ENCODE measurements at regions not wholly inside any gene's neighbourhood (a gene's known extent, or its start where the extent isn't known, plus 50 kb on each side); places are given as distances from the start of the nearest gene placed in this dataset.

GRCh38 chr6:105884011-105884410 is 202.1 kb upstream of the PRDM1 start:
- POLR2A ChIA-PET: no interaction called here
- no peak overlapping the region for H3K27ac ChIP-seq (ENCODE audit: low read length)

GRCh38 chr6:105882828-105883227 is 203.3 kb upstream of the PRDM1 start:
- POLR2A ChIA-PET: interaction anchor here in 1 of 2 donors (0.6 kb wide), 1 partner anchor 111 kb away, joined by 5 read pairs; no protein-coding TSS in a partner anchor
- H3K27me3 Mint-ChIP-seq: peaks cover 15 to 31% of the 10 kb centered on the region in 2 donors
- Histone ChIP-seq H3K9me3 (no peaks in the 10 kb centered on the region), H3K4me3 (ENCODE audit: control insufficient read depth in 1 of 2, extremely low read depth in 1 of 2, low read length in 1 of 2) (no peak overlapping the region), H3K27me3 (replicated peaks in 1 of 2; ENCODE audit: control insufficient read depth in 2 of 2, extremely low read depth in 1 of 2, insufficient read depth in 2 of 2, low read length in 1 of 2) (no peaks in the 10 kb centered on the region), H3K36me3 (ENCODE audit: control insufficient read depth in 2 of 2, extremely low read depth in 1 of 2, insufficient read depth in 1 of 2, low read length in 1 of 2) (no peaks in the 10 kb centered on the region), H3K27ac (ENCODE audit: low read length) (no peak overlapping the region), H3K4me1 (ENCODE audit: control insufficient read depth in 1 of 2, extremely low read depth in 1 of 2, insufficient read depth in 2 of 2, low read length in 2 of 2) (peaks cover 0 to 3% of the 10 kb centered on the region in 2 experiments)
- no peak overlapping the region for H3K27ac Mint-ChIP-seq
- peaks cover 9 to 23% (median 11%) of the 10 kb centered on the region in 3 donors for H3K4me1 Mint-ChIP-seq
- H3K9me3 Mint-ChIP-seq: no peaks in the 10 kb centered on the region
- no peak for ATAC-seq (replicated peaks in 1 of 4)
- no CpG with 5 or more reads among the region's 2 CpGs for WGBS (ENCODE audit: insufficient coverage)
- no peak for DNase-seq
- H3K4me3 Mint-ChIP-seq: no peak overlapping the region
- no peaks in the 10 kb centered on the region for H3K36me3 Mint-ChIP-seq
- CTCF ChIA-PET: interaction anchor here in 1 of 2 donors (0.7 kb wide), 1 partner anchor 392 kb away, joined by 3 read pairs; no protein-coding TSS in a partner anchor

More at GRCh38 chr6:105884011-105884410, 202.1 kb upstream of the PRDM1 start:
- Histone ChIP-seq H3K36me3 (ENCODE audit: control insufficient read depth in 2 of 2, extremely low read depth in 1 of 2, insufficient read depth in 1 of 2, low read length in 1 of 2) (no peaks in the 10 kb centered on the region), H3K4me3 (ENCODE audit: control insufficient read depth in 1 of 2, extremely low read depth in 1 of 2, low read length in 1 of 2) (no peak overlapping the region), H3K27me3 (replicated peaks in 1 of 2; ENCODE audit: control insufficient read depth in 2 of 2, extremely low read depth in 1 of 2, insufficient read depth in 2 of 2, low read length in 1 of 2) (no peaks in the 10 kb centered on the region), H3K4me1 (ENCODE audit: control insufficient read depth in 1 of 2, extremely low read depth in 1 of 2, insufficient read depth in 2 of 2, low read length in 2 of 2) (peaks cover 0 to 3% of the 10 kb centered on the region in 2 experiments), H3K9me3 (no peaks in the 10 kb centered on the region)
- CTCF ChIA-PET: no interaction called here
- Mint-ChIP-seq H3K36me3 (no peaks in the 10 kb centered on the region), H3K27me3 (peaks cover 6 to 21% of the 10 kb centered on the region in 2 donors), H3K9me3 (peaks cover 0 to 2% (median 0%) of the 10 kb centered on the region in 3 donors), H3K4me1 (peaks cover 9 to 23% (median 11%) of the 10 kb centered on the region in 3 donors), H3K4me3 (no peak overlapping the region), H3K27ac (no peak overlapping the region)
- WGBS (ENCODE audit: insufficient coverage): 93% methylated on average over 4 of the region's 4 CpGs
- DNase-seq: no peak
- no peak for ATAC-seq (replicated peaks in 1 of 4)

- ChIA-PET CTCF (no interaction called here), POLR2A (interaction anchor here in 1 of 2 donors (0.6 kb wide), 1 partner anchor 112 kb away, joined by 5 read pairs; no protein-coding TSS in a partner anchor)
- DNase-seq: no peak
- no peaks in the 10 kb centered on the region for H3K27me3 ChIP-seq (replicated peaks in 1 of 2; ENCODE audit: control insufficient read depth in 2 of 2, extremely low read depth in 1 of 2, insufficient read depth in 2 of 2, low read length in 1 of 2)
- WGBS (ENCODE audit: insufficient coverage): 92% methylated on average over 2 of the region's 2 CpGs
- no peaks in the 10 kb centered on the region for H3K36me3 ChIP-seq (ENCODE audit: control insufficient read depth in 2 of 2, extremely low read depth in 1 of 2, insufficient read depth in 1 of 2, low read length in 1 of 2)
- ATAC-seq (replicated peaks in 1 of 4): no peak
- H3K36me3 Mint-ChIP-seq: no peaks in the 10 kb centered on the region
- H3K4me1 Mint-ChIP-seq: peaks cover 9 to 23% (median 11%) of the 10 kb centered on the region in 3 donors
- no peak overlapping the region for H3K27ac ChIP-seq (ENCODE audit: low read length)
- H3K27ac Mint-ChIP-seq: no peak overlapping the region
- no peak overlapping the region for H3K4me3 Mint-ChIP-seq
- no peaks in the 10 kb centered on the region for H3K9me3 Mint-ChIP-seq
- peaks cover 0 to 3% of the 10 kb centered on the region in 2 experiments for H3K4me1 ChIP-seq (ENCODE audit: control insufficient read depth in 1 of 2, extremely low read depth in 1 of 2, insufficient read depth in 2 of 2, low read length in 2 of 2)
- no peaks in the 10 kb centered on the region for H3K9me3 ChIP-seq
- no peak overlapping the region for H3K4me3 ChIP-seq (ENCODE audit: control insufficient read depth in 1 of 2, extremely low read depth in 1 of 2, low read length in 1 of 2)
- peaks cover 17 to 34% of the 10 kb centered on the region in 2 donors for H3K27me3 Mint-ChIP-seq
Measured at GRCh38 chr6:105882121-105882803, 203.9 kb upstream of the PRDM1 start.

DNA sequence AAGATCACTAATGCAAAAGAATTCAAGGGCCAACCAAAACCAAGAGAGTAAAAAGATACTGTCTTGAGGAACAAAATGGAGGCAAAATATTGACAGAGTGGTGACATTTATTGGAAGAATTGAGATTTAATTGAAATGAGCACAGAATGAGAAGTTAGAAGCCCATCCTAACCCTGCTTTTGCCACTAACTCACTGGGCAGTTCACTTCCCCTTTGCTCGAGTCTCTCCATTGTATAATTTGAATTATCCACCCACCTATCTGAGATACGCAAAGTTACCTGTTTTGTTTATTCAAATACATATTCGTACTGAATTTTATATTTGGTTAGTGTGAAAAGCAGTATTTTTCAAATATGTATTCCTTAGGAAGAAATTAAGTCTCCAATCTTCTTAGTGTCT is 204.5 kb upstream of the PRDM1 start:
- no peak overlapping the region for H3K4me3 Mint-ChIP-seq
- Histone ChIP-seq H3K9me3 (no peaks in the 10 kb centered on the region), H3K27ac (ENCODE audit: low read length) (no peak overlapping the region), H3K27me3 (replicated peaks in 1 of 2; ENCODE audit: control insufficient read depth in 2 of 2, extremely low read depth in 1 of 2, insufficient read depth in 2 of 2, low read length in 1 of 2) (no peaks in the 10 kb centered on the region), H3K36me3 (ENCODE audit: control insufficient read depth in 2 of 2, extremely low read depth in 1 of 2, insufficient read depth in 1 of 2, low read length in 1 of 2) (no peaks in the 10 kb centered on the region), H3K4me1 (ENCODE audit: control insufficient read depth in 1 of 2, extremely low read depth in 1 of 2, insufficient read depth in 2 of 2, low read length in 2 of 2) (peaks cover 0 to 3% of the 10 kb centered on the region in 2 experiments), H3K4me3 (ENCODE audit: control insufficient read depth in 1 of 2, extremely low read depth in 1 of 2, low read length in 1 of 2) (no peak overlapping the region)
- H3K9me3 Mint-ChIP-seq: no peaks in the 10 kb centered on the region
- CTCF ChIA-PET: no interaction called here
- peaks cover 17 to 35% of the 10 kb centered on the region in 2 donors for H3K27me3 Mint-ChIP-seq
- WGBS (ENCODE audit: insufficient coverage): no CpG with 5 or more reads among the region's 3 CpGs
- no peaks in the 10 kb centered on the region for H3K36me3 Mint-ChIP-seq
- POLR2A ChIA-PET: no interaction called here
- no peak overlapping the region for H3K27ac Mint-ChIP-seq
- peaks cover 9 to 23% (median 11%) of the 10 kb centered on the region in 3 donors for H3K4me1 Mint-ChIP-seq
- DNase-seq: no peak
- ATAC-seq (replicated peaks in 1 of 4): no peak

DNA sequence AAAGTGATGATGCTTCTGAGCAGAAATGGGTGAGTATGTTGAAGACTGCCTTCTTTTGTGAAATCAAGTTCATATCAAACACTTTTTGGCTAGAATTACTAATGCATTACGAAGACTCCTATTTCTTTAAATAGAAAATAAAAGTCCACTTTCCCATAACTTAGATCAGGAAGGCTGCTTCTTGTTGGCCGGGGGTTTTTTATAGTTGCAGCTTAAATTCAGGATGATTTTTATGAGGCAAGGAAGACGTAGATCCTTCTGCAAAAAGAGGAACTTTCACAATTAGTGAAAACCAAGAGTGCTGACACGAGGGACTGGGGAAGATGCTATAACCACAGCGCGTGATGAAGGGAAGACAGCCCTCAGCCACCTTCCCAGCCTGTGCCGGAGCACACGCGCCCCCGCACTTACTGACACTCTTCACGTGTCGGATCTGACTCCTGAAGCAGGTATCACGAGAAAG is 206.1 kb upstream of the PRDM1 start:
- H3K9me3 ChIP-seq: no peaks in the 10 kb centered on the region
- no peaks in the 10 kb centered on the region for H3K27me3 ChIP-seq (replicated peaks in 1 of 2; ENCODE audit: control insufficient read depth in 2 of 2, extremely low read depth in 1 of 2, insufficient read depth in 2 of 2, low read length in 1 of 2)
- Mint-ChIP-seq H3K36me3 (no peaks in the 10 kb centered on the region), H3K4me3 (peak overlapping the region in 2 of 3 donors; percentile 21 to 26), H3K27me3 (peaks cover 19 to 36% of the 10 kb centered on the region in 2 donors), H3K27ac (no peak overlapping the region), H3K9me3 (no peaks in the 10 kb centered on the region), H3K4me1 (peaks cover 8 to 17% (median 9%) of the 10 kb centered on the region in 3 donors)
- WGBS (ENCODE audit: insufficient coverage): 10% methylated on average over 11 of the region's 13 CpGs
- ChIA-PET POLR2A (no interaction called here), CTCF (no interaction called here)
- H3K27ac ChIP-seq (ENCODE audit: low read length): no peak overlapping the region
- ATAC-seq (replicated peaks in 1 of 4) (peak in 1 of 4 experiments; percentile 59), DNase-seq (peak in 5 of 35 experiments; percentile 6 to 20 (median 8))
- H3K4me3 ChIP-seq (ENCODE audit: control insufficient read depth in 1 of 2, extremely low read depth in 1 of 2, low read length in 1 of 2): no peak overlapping the region
- no peaks in the 10 kb centered on the region for H3K36me3 ChIP-seq (ENCODE audit: control insufficient read depth in 2 of 2, extremely low read depth in 1 of 2, insufficient read depth in 1 of 2, low read length in 1 of 2)
- H3K4me1 ChIP-seq (ENCODE audit: control insufficient read depth in 1 of 2, extremely low read depth in 1 of 2, insufficient read depth in 2 of 2, low read length in 2 of 2): peaks cover 0 to 3% of the 10 kb centered on the region in 2 experiments

- H3K4me1 Mint-ChIP-seq: peaks cover 8 to 17% (median 9%) of the 10 kb centered on the region in 3 donors
- H3K4me1 ChIP-seq (ENCODE audit: control insufficient read depth in 1 of 2, extremely low read depth in 1 of 2, insufficient read depth in 2 of 2, low read length in 2 of 2): peaks cover 0 to 3% of the 10 kb centered on the region in 2 experiments
- H3K27me3 Mint-ChIP-seq: peaks cover 19 to 36% of the 10 kb centered on the region in 2 donors
- ChIA-PET CTCF (no interaction called here), POLR2A (no interaction called here)
- 80% methylated on average over 1 of the region's 2 CpGs for WGBS (ENCODE audit: insufficient coverage)
- no peak overlapping the region for H3K4me3 ChIP-seq (ENCODE audit: control insufficient read depth in 1 of 2, extremely low read depth in 1 of 2, low read length in 1 of 2)
- H3K9me3 ChIP-seq: no peaks in the 10 kb centered on the region
- no peak overlapping the region for H3K27ac Mint-ChIP-seq
- no peaks in the 10 kb centered on the region for H3K36me3 Mint-ChIP-seq
- no peaks in the 10 kb centered on the region for H3K27me3 ChIP-seq (replicated peaks in 1 of 2; ENCODE audit: control insufficient read depth in 2 of 2, extremely low read depth in 1 of 2, insufficient read depth in 2 of 2, low read length in 1 of 2)
- DNase-seq: no peak
- no peak overlapping the region for H3K27ac ChIP-seq (ENCODE audit: low read length)
- no peak overlapping the region for H3K4me3 Mint-ChIP-seq
- H3K36me3 ChIP-seq (ENCODE audit: control insufficient read depth in 2 of 2, extremely low read depth in 1 of 2, insufficient read depth in 1 of 2, low read length in 1 of 2): no peaks in the 10 kb centered on the region
- ATAC-seq (replicated peaks in 1 of 4): no peak
- no peaks in the 10 kb centered on the region for H3K9me3 Mint-ChIP-seq
Measured at GRCh38 chr6:105879146-105879545, 207.0 kb upstream of the PRDM1 start.
